H9 (cell line): ENCODE measurements at regions not wholly inside any gene's neighbourhood (a gene's known extent, or its start where the extent isn't known, plus 50 kb on each side); places are given as distances from the start of the nearest gene placed in this dataset.

Source experiments
- DNase-seq: peaks from one replicate; pipeline ENCODE4 v3.0.0-alpha.2; 2017
- H2AFZ ChIP-seq: one replicate; pipeline ENCODE4 v1.6.1; 2013; ENCODE audit warnings: mild to moderate bottlenecking, low read length, control low read depth, moderate library complexity
- H2AK5ac ChIP-seq: 2 replicates; pipeline ENCODE4 v1.6.1; 2013; ENCODE audit warnings: low read length, control low read depth, mixed read lengths; ENCODE audit not compliant: insufficient read length
- H2BK120ac ChIP-seq: one replicate; pipeline ENCODE4 v1.6.1; 2013; ENCODE audit warnings: low read depth, mild to moderate bottlenecking, low read length, control low read depth, inconsistent platforms; ENCODE audit not compliant: poor library complexity, severe bottlenecking
- H2BK12ac ChIP-seq: 2 replicates; pipeline ENCODE4 v1.6.1; 2013; ENCODE audit warnings: low read length, control low read depth, mixed read lengths, low read depth; ENCODE audit not compliant: insufficient read length
- H2BK15ac ChIP-seq: 2 replicates; pipeline ENCODE4 v1.6.1; 2013; ENCODE audit warnings: low read depth, low read length, control low read depth
- H2BK20ac ChIP-seq: one replicate; pipeline ENCODE4 v1.6.1; 2013; ENCODE audit warnings: low read depth, mild to moderate bottlenecking, low read length, control low read depth, inconsistent platforms; ENCODE audit not compliant: poor library complexity, severe bottlenecking
- H2BK5ac ChIP-seq: 2 replicates; pipeline ENCODE4 v1.6.1; 2013; ENCODE audit warnings: low read length, control low read depth, mixed read lengths; ENCODE audit not compliant: insufficient read length
- H3K14ac ChIP-seq: 2 replicates; pipeline ENCODE4 v1.6.1; 2013; ENCODE audit warnings: low read length, control low read depth; ENCODE audit not compliant: insufficient read depth
- H3K18ac ChIP-seq: 2 replicates; pipeline ENCODE4 v1.6.1; 2013; ENCODE audit warnings: low read depth, mild to moderate bottlenecking, mixed read lengths, low read length, control low read depth; ENCODE audit not compliant: insufficient read length
- H3K23ac ChIP-seq: 2 replicates; pipeline ENCODE4 v1.6.1; 2013; ENCODE audit warnings: low read length, control low read depth, mixed read lengths, low read depth; ENCODE audit not compliant: insufficient read length
- H3K23me2 ChIP-seq: 2 replicates; pipeline ENCODE4 v1.6.1; 2013; ENCODE audit warnings: low read depth, mild to moderate bottlenecking, mixed read lengths, low read length, control low read depth; ENCODE audit not compliant: insufficient read length, poor library complexity, severe bottlenecking
- H3K27ac ChIP-seq: 2 replicates; pipeline ENCODE4 v1.5.1; 2013; ENCODE audit warnings: low read length, control low read depth, mixed read lengths, low read depth; ENCODE audit not compliant: insufficient read length
- H3K27me3 ChIP-seq: 2 replicates; pipeline ENCODE4 v1.6.1; 2013; ENCODE audit warnings: low read length, control low read depth, inconsistent platforms; ENCODE audit not compliant: insufficient read depth
- H3K4ac ChIP-seq: 2 replicates; pipeline ENCODE4 v1.6.1; 2013; ENCODE audit warnings: low read depth, mild to moderate bottlenecking, control low read depth, inconsistent platforms, low read length, moderate library complexity
- H3K4me1 ChIP-seq: 2 replicates; pipeline ENCODE4 v1.6.1; 2013; ENCODE audit warnings: low read length, control low read depth, inconsistent platforms; ENCODE audit not compliant: insufficient read depth
- H3K4me2 ChIP-seq: 2 replicates; pipeline ENCODE4 v1.6.1; 2013; ENCODE audit warnings: low read length, control low read depth, mixed read lengths; ENCODE audit not compliant: insufficient read length, insufficient read depth
- H3K56ac ChIP-seq: 2 replicates; pipeline ENCODE4 v1.6.1; 2013; ENCODE audit warnings: low read depth, mild to moderate bottlenecking, mixed read lengths, low read length, control low read depth; ENCODE audit not compliant: insufficient read length
- H3K79me1 ChIP-seq: 2 replicates; pipeline ENCODE4 v1.6.1; 2013; ENCODE audit warnings: low read depth, mild to moderate bottlenecking, moderate library complexity, low read length, control low read depth, inconsistent platforms; ENCODE audit not compliant: insufficient read depth, poor library complexity, severe bottlenecking
- H3K79me2 ChIP-seq: 2 replicates; pipeline ENCODE4 v1.6.1; 2013; ENCODE audit warnings: low read length, control low read depth, inconsistent platforms; ENCODE audit not compliant: insufficient read depth
- H3K9ac ChIP-seq: 2 replicates; pipeline ENCODE4 v1.6.1; 2013; ENCODE audit warnings: low read length, control low read depth, mixed read lengths; ENCODE audit not compliant: insufficient read length; ENCODE audit errors: extremely low read depth
- H3K9me3 ChIP-seq: one replicate; pipeline ENCODE4 v1.6.1; 2013; ENCODE audit warnings: low read depth, low read length, inconsistent platforms; ENCODE audit not compliant: control insufficient read depth
- H3T11ph ChIP-seq: one replicate; pipeline ENCODE4 v1.6.1; 2013; ENCODE audit warnings: mild to moderate bottlenecking, low read length, control low read depth, inconsistent platforms
- H4K20me1 ChIP-seq: one replicate; pipeline ENCODE4 v1.6.1; 2013; ENCODE audit not compliant: control insufficient read depth, insufficient read length, insufficient read depth
- H4K5ac ChIP-seq: 2 replicates; pipeline ENCODE4 v1.6.1; 2013; ENCODE audit warnings: low read depth, mild to moderate bottlenecking, mixed read lengths, low read length, control low read depth; ENCODE audit not compliant: insufficient read length
- H4K8ac ChIP-seq: replicated peaks from 2 replicates; pipeline ENCODE4 v1.6.1; 2013; ENCODE audit warnings: low read length, control low read depth, mixed read lengths, low read depth; ENCODE audit not compliant: insufficient read length
- H4K91ac ChIP-seq: 2 replicates; pipeline ENCODE4 v1.6.1; 2013; ENCODE audit warnings: low read depth, mild to moderate bottlenecking, moderate library complexity, mixed read lengths, low read length, control low read depth; ENCODE audit not compliant: insufficient read length
- H3K27ac Mint-ChIP-seq, 3 experiments: 2 replicates in 2 of 3; 3 replicates in 1 of 3; pipeline ENCODE4 v1.8.0; 2020 to 2021; ENCODE audit warnings: mixed read lengths in 3 of 3, mild to moderate bottlenecking in 1 of 3, moderate library complexity in 1 of 3
- H3K27me3 Mint-ChIP-seq: 2 replicates; pipeline ENCODE4 v1.8.0; 2021; ENCODE audit warnings: low read depth, mild to moderate bottlenecking, moderate library complexity, mixed read lengths
- H3K36me3 Mint-ChIP-seq, 3 experiments: 2 replicates in 2 of 3; 3 replicates in 1 of 3; pipeline ENCODE4 v1.8.0; 2020 to 2021; ENCODE audit warnings: low read depth in 3 of 3, mixed read lengths in 3 of 3; ENCODE audit not compliant: insufficient read depth in 1 of 3
- H3K4me1 Mint-ChIP-seq, 2 experiments: 2 replicates each; pipeline ENCODE4 v1.8.0; 2020; ENCODE audit warnings: mixed read lengths in 2 of 2
- H3K4me3 Mint-ChIP-seq, 2 experiments: 2 replicates in 1 of 2; 3 replicates in 1 of 2; pipeline ENCODE4 v1.8.0; 2020 to 2021; ENCODE audit warnings: mild to moderate bottlenecking in 2 of 2, mixed read lengths in 2 of 2, moderate library complexity in 1 of 2
- H3K9me3 Mint-ChIP-seq, 2 experiments: 2 replicates in 1 of 2; 3 replicates in 1 of 2; pipeline ENCODE4 v1.8.0; 2020; ENCODE audit warnings: mild to moderate bottlenecking in 2 of 2, mixed read lengths in 2 of 2, moderate library complexity in 1 of 2
- WGBS: extraction: QIAGEN DNeasy Blood & Tissue Kit; methylation state at CpG from one replicate; pipeline ENCODE4 v1.1.7; 2013; ENCODE audit warnings: missing lambda C conversion rate, low lambda C conversion rate, mixed read lengths; ENCODE audit not compliant: insufficient read length; ENCODE audit errors: extremely low coverage; 5-methylcytosine and 5-hydroxymethylcytosine counted together
- TF ChIP-seq, protein P1 (sequence below): fragments of 200-600 bp; sonication (generic); conservative IDR thresholded peaks from 3 replicates; pipeline ENCODE4 v1.8.0; 2021; ENCODE audit warnings: antibody characterized with exemption, mild to moderate bottlenecking

DNA sequence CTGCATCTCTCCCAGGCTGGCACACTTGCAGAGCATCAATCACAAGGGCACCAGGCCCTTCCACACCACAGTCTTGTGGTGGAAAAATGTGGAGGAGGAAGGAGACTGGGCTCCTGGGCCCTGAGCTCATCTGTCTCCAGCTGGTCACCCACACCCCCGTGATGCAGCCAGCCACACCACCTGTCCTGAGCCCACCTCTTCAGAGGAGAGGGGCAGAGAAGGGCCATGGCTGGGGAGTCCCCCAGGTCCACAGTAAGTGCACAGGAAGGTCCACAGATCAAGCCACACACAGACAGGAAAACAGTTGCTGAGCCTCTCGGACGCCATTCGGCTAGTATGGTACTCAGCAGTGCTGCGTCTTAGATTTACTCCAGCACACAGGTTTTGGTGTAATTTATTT lies 203.5 kb upstream of the SALL3 start:
- no peak overlapping the region for H2AK5ac ChIP-seq
- no peak overlapping the region for H3T11ph ChIP-seq
- no peaks in the 10 kb centered on the region for H3K27me3 ChIP-seq
- H2BK5ac ChIP-seq: no peak overlapping the region
- no peak for DNase-seq
- no peak overlapping the region for H3K23ac ChIP-seq
- no peak overlapping the region for H3K4ac ChIP-seq
- no peak overlapping the region for H3K18ac ChIP-seq
- H3K27ac ChIP-seq: no peak overlapping the region
- H3K14ac ChIP-seq: no peak overlapping the region
- H2BK20ac ChIP-seq: no peak overlapping the region
- no peak overlapping the region for H4K8ac ChIP-seq
- no peaks in the 10 kb centered on the region for H3K9me3 Mint-ChIP-seq
- H4K5ac ChIP-seq: no peak overlapping the region
- H2BK15ac ChIP-seq: no peak overlapping the region
- H3K27ac Mint-ChIP-seq: no peak overlapping the region
- H3K9ac ChIP-seq: no peak overlapping the region
- peaks cover 8% of the 10 kb centered on the region for H3K27me3 Mint-ChIP-seq
- no peak overlapping the region for H3K56ac ChIP-seq
- peaks cover 2 to 6% of the 10 kb centered on the region in 2 experiments; a peak in 2 of 4 replicates for H3K4me1 Mint-ChIP-seq
- TF ChIP-seq, protein P1, sequence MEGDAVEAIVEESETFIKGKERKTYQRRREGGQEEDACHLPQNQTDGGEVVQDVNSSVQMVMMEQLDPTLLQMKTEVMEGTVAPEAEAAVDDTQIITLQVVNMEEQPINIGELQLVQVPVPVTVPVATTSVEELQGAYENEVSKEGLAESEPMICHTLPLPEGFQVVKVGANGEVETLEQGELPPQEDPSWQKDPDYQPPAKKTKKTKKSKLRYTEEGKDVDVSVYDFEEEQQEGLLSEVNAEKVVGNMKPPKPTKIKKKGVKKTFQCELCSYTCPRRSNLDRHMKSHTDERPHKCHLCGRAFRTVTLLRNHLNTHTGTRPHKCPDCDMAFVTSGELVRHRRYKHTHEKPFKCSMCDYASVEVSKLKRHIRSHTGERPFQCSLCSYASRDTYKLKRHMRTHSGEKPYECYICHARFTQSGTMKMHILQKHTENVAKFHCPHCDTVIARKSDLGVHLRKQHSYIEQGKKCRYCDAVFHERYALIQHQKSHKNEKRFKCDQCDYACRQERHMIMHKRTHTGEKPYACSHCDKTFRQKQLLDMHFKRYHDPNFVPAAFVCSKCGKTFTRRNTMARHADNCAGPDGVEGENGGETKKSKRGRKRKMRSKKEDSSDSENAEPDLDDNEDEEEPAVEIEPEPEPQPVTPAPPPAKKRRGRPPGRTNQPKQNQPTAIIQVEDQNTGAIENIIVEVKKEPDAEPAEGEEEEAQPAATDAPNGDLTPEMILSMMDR: no peak
- H3K79me2 ChIP-seq: no peaks in the 10 kb centered on the region
- H3K9me3 ChIP-seq: no peaks in the 10 kb centered on the region
- peaks cover 2% of the 10 kb centered on the region for H3K23me2 ChIP-seq
- no peaks in the 10 kb centered on the region for H3K79me1 ChIP-seq
- no peak overlapping the region for H3K4me3 Mint-ChIP-seq
- no peaks in the 10 kb centered on the region for H3K36me3 Mint-ChIP-seq
- H4K91ac ChIP-seq: no peak overlapping the region
- no CpG with 5 or more reads among the region's 5 CpGs for WGBS
- no peak overlapping the region for H2AFZ ChIP-seq
- H4K20me1 ChIP-seq: no peaks in the 10 kb centered on the region
- H2BK12ac ChIP-seq: no peak overlapping the region
- H3K4me2 ChIP-seq: no peak overlapping the region
- H3K4me1 ChIP-seq: no peaks in the 10 kb centered on the region
- no peak overlapping the region for H2BK120ac ChIP-seq
